CD4-positive, alpha-beta T cell treated with Interleukin-15 for 4 hours (primary cell): ENCODE measurements at regions not wholly inside any gene's neighbourhood (a gene's known extent, or its start where the extent isn't known, plus 50 kb on each side); places are given as distances from the start of the nearest gene placed in this dataset.
"Not testable (repeated sequence)": the region's sequence is repeated elsewhere in the genome, so short reads cannot be mapped to it uniquely, and the experiment has no call there.

Experiments
- DNase-seq: peaks from one replicate; pipeline ENCODE4 v3.0.0-alpha.2; 2020; ENCODE audit warnings: low spot score

GRCh38 chr10:131363416-131363815, 51.9 kb upstream of the TCERG1L start:
- DNase-seq, result no peak

GRCh38 chr10:131371571-131371970, 60.0 kb upstream of the TCERG1L start:
- DNase-seq, result no peak

GRCh38 chr10:131381576-131381975, 70.1 kb upstream of the TCERG1L start:
- no peak for DNase-seq

- not testable (repeated sequence) for DNase-seq
Observed at GRCh38 chr10:131385161-131385872, 73.8 kb upstream of the TCERG1L start.

- DNase-seq, result no peak
Observed at GRCh38 chr10:131387018-131387529, 75.6 kb upstream of the TCERG1L start.

GRCh38 chr10:131391936-131392335, 80.4 kb upstream of the TCERG1L start:
- no peak for DNase-seq

GRCh38 chr10:131396121-131397050, 84.9 kb upstream of the TCERG1L start:
- no peak for DNase-seq

- no peak for DNase-seq
Observed at GRCh38 chr10:131398166-131398565, 86.6 kb upstream of the TCERG1L start.

- DNase-seq, result no peak
Observed at GRCh38 chr10:131399981-131400380, 88.5 kb upstream of the TCERG1L start.

- no peak for DNase-seq
Observed at GRCh38 chr10:131400513-131400912, 89.0 kb upstream of the TCERG1L start.

GRCh38 chr10:131402771-131403650, 91.5 kb upstream of the TCERG1L start:
- no peak for DNase-seq

- no peak for DNase-seq
Observed at GRCh38 chr10:131403936-131404335, 92.4 kb upstream of the TCERG1L start.

GRCh38 chr10:131404886-131405285, 93.4 kb upstream of the TCERG1L start:
- DNase-seq, result no peak

GRCh38 chr10:131406676-131407392, 95.3 kb upstream of the TCERG1L start:
- no peak for DNase-seq

GRCh38 chr10:131418681-131419080, 107.2 kb upstream of the TCERG1L start:
- DNase-seq, result no peak

- no peak for DNase-seq
Observed at GRCh38 chr10:131419797-131420196, 108.3 kb upstream of the TCERG1L start.

GRCh38 chr10:131420867-131421266, 109.3 kb upstream of the TCERG1L start:
- no peak for DNase-seq

- DNase-seq, result no peak
Observed at GRCh38 chr10:131421381-131421780, 109.9 kb upstream of the TCERG1L start.

- no peak for DNase-seq
Observed at GRCh38 chr10:131422731-131423130, 111.2 kb upstream of the TCERG1L start.

- DNase-seq, result no peak
Observed at GRCh38 chr10:131424053-131424452, 112.5 kb upstream of the TCERG1L start.

GRCh38 chr10:131424836-131425491, 113.4 kb upstream of the TCERG1L start:
- DNase-seq, result no peak
